Erythroblast (primary cell): ENCODE measurements at regions not wholly inside any gene's neighbourhood (a gene's known extent, or its start where the extent isn't known, plus 50 kb on each side); places are given as distances from the start of the nearest gene placed in this dataset.

ENCODE experiments used
- GATA1 ChIP-seq: IDR thresholded peaks from 2 replicates; pipeline ENCODE4 v1.6.1; 2011; ENCODE audit warnings: low read depth, mild to moderate bottlenecking, control low read depth, low read length, moderate library complexity
- POLR2A ChIP-seq: IDR thresholded peaks from 2 replicates; pipeline ENCODE4 v1.6.1; 2011; ENCODE audit warnings: mild to moderate bottlenecking, low read length

DNA sequence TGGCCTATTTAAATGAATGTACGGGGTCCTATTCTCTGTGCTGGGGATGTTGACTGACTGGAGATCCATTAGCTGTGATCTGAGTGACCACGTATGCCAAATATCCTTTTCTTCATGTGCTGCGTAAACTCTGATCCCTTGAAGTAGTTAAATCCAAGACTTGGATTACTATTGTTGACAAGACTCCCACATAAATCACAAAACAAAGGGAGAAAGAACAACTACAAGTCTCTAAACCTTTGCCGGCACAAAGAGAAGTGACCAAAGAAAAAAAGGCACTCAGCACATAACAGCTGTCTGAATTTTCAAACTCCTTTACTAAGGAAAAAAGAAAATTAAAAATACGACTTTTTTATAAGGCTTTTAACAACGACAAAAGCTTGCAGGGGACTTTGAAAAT is 559.9 kb upstream of the CDH8 start:
- TF ChIP-seq POLR2A (no peak), GATA1 (no peak)
